OCI-LY3 (cell line): ENCODE measurements at regions not wholly inside any gene's neighbourhood (a gene's known extent, or its start where the extent isn't known, plus 50 kb on each side); places are given as distances from the start of the nearest gene placed in this dataset.

Source experiments
- CTCF ChIP-seq: fragments of 200-600, 300-600 bp; sonication (generic); IDR thresholded peaks from 2 replicates; pipeline ENCODE4 v1.5.1; 2014; ENCODE audit warnings: antibody characterized with exemption, low read length, low read depth
- EZH2phosphoT487 ChIP-seq: fragments of 200-600 bp; shearing (Covaris generic); IDR thresholded peaks from 2 replicates; pipeline ENCODE4 v1.6.1; 2018; ENCODE audit warnings: antibody characterized with exemption, mixed run types, low read depth

- TF ChIP-seq CTCF (no peak), EZH2phosphoT487 (no peak)
Observed at GRCh38 chr2:176496761-176497160, 227.5 kb downstream of the MTX2 start.
